Activated naive CD8-positive, alpha-beta T cell treated with anti-CD3 and anti-CD28 coated beads, Interleukin-2, amount 50 U/mL, for 24 hours (primary cell): ENCODE measurements at regions not wholly inside any gene's neighbourhood (a gene's known extent, or its start where the extent isn't known, plus 50 kb on each side); places are given as distances from the start of the nearest gene placed in this dataset.

Experiments
- ATAC-seq: fragments of 150-1000 bp; cut with Tn5 transposase; one replicate; pipeline ENCODE4 v1.10.0; 2021
- DNase-seq: peaks from one replicate; pipeline ENCODE4 v3.0.0; 2021
- H3K27ac Mint-ChIP-seq: one replicate; pipeline ENCODE4 v1.8.0; 2021; ENCODE audit warnings: mild to moderate bottlenecking, mixed read lengths
- H3K27me3 Mint-ChIP-seq: one replicate; pipeline ENCODE4 v1.8.0; 2021; ENCODE audit warnings: mixed read lengths
- H3K36me3 Mint-ChIP-seq: one replicate; pipeline ENCODE4 v1.8.0; 2021; ENCODE audit warnings: low read depth, mixed read lengths
- H3K4me1 Mint-ChIP-seq: one replicate; pipeline ENCODE4 v1.8.0; 2021; ENCODE audit warnings: mixed read lengths
- H3K4me3 Mint-ChIP-seq: one replicate; pipeline ENCODE4 v1.8.0; 2021; ENCODE audit warnings: mild to moderate bottlenecking, moderate library complexity, mixed read lengths
- H3K9me3 Mint-ChIP-seq: one replicate; pipeline ENCODE4 v1.8.0; 2021; ENCODE audit warnings: mixed read lengths

DNA sequence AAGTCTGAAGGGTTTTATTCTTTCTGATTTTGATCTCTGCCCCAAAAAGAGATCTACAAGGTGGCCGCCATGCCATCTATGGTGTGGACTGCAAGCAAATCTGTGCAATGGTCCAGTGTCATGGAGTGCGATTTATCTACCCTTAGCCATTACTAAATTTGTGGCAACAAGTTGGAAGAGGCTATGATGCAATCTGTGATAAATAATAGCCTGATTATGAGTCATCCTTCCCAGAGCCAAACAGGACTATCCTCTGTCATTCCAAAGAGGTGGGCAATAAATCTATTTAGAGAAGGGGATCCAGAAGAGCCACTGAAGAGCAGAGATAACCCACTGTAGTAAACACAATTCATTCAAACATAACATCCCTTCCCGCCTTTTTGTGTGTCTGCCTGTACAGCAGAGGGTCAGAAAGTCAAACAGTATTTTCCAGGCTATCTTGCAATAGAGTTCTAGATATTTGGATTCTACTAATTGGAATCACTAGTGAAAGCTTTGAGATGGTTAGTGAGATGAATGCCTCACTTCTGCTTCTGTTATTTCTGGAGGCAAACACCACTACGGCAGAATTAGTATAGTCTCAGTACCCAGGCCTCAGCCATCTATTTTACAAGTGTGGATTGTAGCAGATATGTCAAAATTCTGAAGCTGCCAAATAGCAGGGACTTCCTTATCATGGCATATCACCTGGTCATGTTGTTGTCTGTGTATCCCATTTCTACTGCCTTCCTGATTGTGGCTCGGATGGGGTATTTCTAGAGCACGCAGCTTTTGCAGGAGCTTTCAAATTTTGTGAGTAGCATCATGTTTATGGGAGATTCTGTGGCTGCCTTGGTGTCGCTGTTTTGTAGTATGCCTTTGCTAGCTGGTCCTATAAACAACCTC is 192.0 kb downstream of the SMIM20 start:
- Mint-ChIP-seq H3K36me3 (no peaks in the 10 kb centered on the region), H3K4me3 (no peak overlapping the region), H3K27me3 (peaks cover 21% of the 10 kb centered on the region), H3K4me1 (no peaks in the 10 kb centered on the region), H3K27ac (no peak overlapping the region), H3K9me3 (peaks cover 8% of the 10 kb centered on the region)
- ATAC-seq (no peak), DNase-seq (no peak)

DNA sequence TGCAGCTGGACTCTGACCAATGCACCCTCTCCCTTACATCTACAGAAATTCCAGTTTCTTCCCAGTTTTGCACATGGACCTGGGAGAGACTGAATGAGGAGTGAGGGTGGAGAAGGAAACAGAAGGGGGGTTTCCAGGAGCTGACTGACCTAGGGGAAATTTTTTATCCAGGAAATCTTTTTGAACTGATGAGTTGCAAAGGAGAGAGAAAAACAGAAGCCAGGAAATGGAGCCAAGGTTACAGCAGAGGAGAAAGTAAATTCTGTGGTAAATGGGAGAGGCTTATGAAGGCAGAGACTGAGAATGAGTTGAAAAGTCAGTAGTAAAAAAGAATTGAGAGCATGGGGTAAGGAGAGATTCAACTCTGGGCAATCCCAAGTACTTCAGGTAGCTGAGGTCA is 192.8 kb downstream of the SMIM20 start:
- Mint-ChIP-seq H3K4me1 (no peaks in the 10 kb centered on the region), H3K9me3 (peaks cover 15% of the 10 kb centered on the region), H3K36me3 (peaks cover under 1% of the 10 kb centered on the region), H3K27me3 (peaks cover 20% of the 10 kb centered on the region), H3K4me3 (no peak overlapping the region), H3K27ac (no peak overlapping the region)
- ATAC-seq (no peak), DNase-seq (no peak)

DNA sequence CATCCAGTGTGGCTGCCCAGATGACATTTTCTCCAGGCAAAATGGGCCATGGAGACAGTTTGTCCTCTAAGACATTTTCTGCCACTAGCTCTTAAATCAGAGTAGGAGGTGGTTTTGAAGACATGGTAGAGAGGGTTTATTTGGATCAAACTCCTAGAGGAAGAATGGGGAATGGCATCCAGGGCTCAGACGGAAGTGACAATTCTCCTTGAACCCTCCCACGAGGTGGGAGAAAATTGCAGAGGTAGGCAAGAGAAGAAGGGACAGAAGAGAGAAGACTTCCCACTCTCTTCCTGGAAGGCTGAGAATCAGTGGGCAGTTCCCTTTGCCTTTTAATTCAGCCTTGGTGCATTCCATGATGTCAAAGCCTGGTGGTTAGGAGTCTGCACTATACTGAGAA is 194.0 kb downstream of the SMIM20 start:
- no peaks in the 10 kb centered on the region for H3K4me1 Mint-ChIP-seq
- H3K4me3 Mint-ChIP-seq = no peak overlapping the region
- H3K36me3 Mint-ChIP-seq = peaks cover 6% of the 10 kb centered on the region
- H3K27me3 Mint-ChIP-seq = peaks cover 17% of the 10 kb centered on the region
- H3K9me3 Mint-ChIP-seq = peaks cover 24% of the 10 kb centered on the region
- ATAC-seq (no peak), DNase-seq (no peak)
- no peak overlapping the region for H3K27ac Mint-ChIP-seq

DNA sequence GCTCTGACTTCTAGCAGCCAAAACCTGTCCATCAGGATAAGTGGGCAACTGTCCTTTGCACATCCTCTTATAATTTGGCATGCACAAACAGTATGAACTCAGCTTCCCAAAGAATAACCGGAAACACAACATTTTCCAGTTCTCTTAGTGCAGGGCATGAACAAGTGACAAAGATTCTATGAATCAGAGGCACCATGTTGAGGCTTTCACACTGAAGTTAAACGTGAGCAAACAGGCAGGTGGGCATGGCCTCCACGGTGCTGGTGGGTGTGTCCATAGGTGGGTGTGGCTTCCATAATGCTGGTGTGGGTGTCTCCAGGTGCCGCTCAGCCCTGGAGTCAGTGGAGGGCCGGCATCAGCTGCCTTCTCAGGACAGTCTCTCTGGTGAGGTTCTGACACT is 196.5 kb downstream of the SMIM20 start:
- no peak overlapping the region for H3K27ac Mint-ChIP-seq
- ATAC-seq (no peak), DNase-seq (no peak)
- no peak overlapping the region for H3K4me3 Mint-ChIP-seq
- H3K9me3 Mint-ChIP-seq = peaks cover 33% of the 10 kb centered on the region
- H3K36me3 Mint-ChIP-seq = peaks cover 14% of the 10 kb centered on the region
- no peaks in the 10 kb centered on the region for H3K4me1 Mint-ChIP-seq
- peaks cover 18% of the 10 kb centered on the region for H3K27me3 Mint-ChIP-seq

DNA sequence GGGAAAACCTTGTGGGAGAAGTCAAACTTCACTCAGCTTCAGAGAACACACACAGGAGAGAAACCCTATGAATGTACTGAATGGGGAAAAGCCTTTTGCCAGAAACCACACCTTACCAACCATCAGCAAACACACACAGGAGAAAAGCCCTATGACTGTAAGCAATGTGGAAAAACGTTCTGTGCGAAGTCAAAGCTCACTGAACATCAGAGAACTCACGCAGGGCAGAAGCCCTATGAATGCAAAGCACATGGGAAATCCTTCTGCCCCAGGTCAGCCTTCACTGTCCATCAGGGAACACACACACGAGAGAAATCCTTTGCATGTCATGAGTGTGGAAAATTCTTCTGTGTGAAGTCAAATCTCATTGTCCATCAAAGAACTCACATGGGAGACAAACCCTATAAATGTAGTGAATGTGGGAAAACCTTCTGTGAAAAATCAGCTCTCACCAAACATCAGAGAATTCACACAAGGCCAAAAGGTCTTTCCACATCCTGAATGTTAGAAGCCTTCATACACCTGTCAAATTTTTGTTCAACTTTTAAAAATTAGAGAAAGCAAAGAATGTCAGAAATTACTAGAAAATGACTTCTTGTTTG is 199.4 kb downstream of the SMIM20 start:
- Mint-ChIP-seq H3K4me1 (no peaks in the 10 kb centered on the region), H3K36me3 (peaks cover 14% of the 10 kb centered on the region), H3K27ac (no peak overlapping the region), H3K27me3 (peaks cover 17% of the 10 kb centered on the region), H3K9me3 (peaks cover 30% of the 10 kb centered on the region), H3K4me3 (no peak overlapping the region)
- DNase-seq (no peak), ATAC-seq (no peak)

DNA sequence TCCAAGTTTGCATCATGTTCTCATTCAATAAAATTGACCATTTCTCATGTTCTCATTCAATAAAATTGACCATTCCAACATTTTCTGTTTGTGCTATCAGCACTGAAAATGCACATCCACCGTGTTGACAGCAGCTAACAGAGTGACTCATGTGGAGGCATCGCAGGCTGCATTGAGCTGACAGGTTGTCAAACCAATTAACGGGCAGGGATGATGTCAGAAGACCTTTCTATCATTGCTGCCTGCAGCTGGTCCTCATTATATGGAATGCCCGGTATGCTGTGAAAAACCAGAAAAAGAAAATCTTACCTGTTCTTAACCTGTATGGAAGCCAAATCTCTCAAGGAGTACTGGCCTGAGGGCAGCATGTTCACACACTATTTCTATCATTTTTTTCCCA is 202.0 kb downstream of the SMIM20 start:
- peaks cover 4% of the 10 kb centered on the region for H3K4me1 Mint-ChIP-seq
- H3K9me3 Mint-ChIP-seq = peaks cover 30% of the 10 kb centered on the region
- no peak overlapping the region for H3K4me3 Mint-ChIP-seq
- peaks cover 14% of the 10 kb centered on the region for H3K36me3 Mint-ChIP-seq
- DNase-seq = no peak
- H3K27me3 Mint-ChIP-seq = peaks cover 20% of the 10 kb centered on the region
- no peak overlapping the region for H3K27ac Mint-ChIP-seq
- ATAC-seq = no peak

DNA sequence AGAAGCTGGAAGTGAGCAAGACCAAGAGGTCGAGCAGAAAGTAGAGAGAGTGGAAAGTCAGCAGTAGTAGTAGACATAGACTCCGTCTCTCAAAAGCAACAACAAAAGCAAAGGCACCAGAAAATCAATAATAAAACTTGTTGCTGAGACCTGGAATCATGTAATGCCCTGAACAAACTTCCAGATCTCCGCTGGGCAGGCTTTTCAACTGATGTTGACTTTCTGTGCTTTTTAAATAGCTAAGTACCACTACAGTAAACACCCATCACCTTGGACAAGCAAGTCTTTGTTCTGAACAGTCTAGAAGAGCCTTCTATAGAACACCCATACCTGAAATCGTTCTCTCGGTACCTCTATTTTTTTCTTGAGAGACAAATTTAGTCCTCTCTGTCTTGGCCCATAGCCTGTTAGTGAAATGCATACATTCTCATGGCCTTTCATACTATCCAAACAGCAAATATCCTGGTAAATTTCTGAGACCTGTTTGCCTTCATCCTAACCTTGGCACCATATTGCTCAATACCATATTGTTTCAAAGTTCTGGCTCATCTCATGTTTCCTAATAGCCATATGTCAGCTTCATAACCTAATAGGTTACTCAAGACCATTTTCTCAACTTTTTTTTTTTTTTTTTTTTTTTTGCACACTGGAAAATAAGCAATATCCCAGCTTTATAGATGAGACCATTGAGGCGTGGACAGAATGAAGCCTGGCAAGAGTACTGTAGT is 200.6 kb upstream of the RBPJ start:
- Mint-ChIP-seq H3K9me3 (peaks cover 3% of the 10 kb centered on the region), H3K4me3 (no peak overlapping the region)

DNA sequence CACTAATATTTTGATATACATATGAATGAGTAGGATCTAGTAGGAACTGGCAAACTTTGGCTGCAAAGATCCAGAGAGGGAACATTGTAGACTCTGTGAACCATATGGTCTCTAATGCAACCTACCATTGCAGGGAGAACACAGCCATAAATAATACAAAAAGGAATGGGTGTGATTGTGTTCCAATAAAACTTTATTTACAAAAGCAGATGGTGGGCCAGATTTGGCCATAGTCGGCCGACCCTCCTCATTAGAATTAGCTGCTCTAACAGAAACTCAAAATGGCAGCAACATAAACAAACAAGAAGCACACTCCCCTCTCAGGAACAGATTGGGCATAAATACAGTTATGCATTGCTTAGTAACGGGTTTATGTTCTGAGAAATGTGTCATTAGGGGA is 198.1 kb upstream of the RBPJ start:
- H3K27ac Mint-ChIP-seq = no peak overlapping the region
- H3K9me3 Mint-ChIP-seq = peaks cover 13% of the 10 kb centered on the region
- ATAC-seq (no peak), DNase-seq (no peak)
- H3K27me3 Mint-ChIP-seq = peaks cover 26% of the 10 kb centered on the region
- H3K4me3 Mint-ChIP-seq = no peak overlapping the region
- H3K4me1 Mint-ChIP-seq = peaks cover 22% of the 10 kb centered on the region
- no peaks in the 10 kb centered on the region for H3K36me3 Mint-ChIP-seq

More for the DNA sequence above, 200.6 kb upstream of the RBPJ start:
- H3K27ac Mint-ChIP-seq = no peak overlapping the region
- DNase-seq (no peak), ATAC-seq (no peak)
- peaks cover 4% of the 10 kb centered on the region for H3K4me1 Mint-ChIP-seq
- H3K27me3 Mint-ChIP-seq = peaks cover 30% of the 10 kb centered on the region
- no peaks in the 10 kb centered on the region for H3K36me3 Mint-ChIP-seq

DNA sequence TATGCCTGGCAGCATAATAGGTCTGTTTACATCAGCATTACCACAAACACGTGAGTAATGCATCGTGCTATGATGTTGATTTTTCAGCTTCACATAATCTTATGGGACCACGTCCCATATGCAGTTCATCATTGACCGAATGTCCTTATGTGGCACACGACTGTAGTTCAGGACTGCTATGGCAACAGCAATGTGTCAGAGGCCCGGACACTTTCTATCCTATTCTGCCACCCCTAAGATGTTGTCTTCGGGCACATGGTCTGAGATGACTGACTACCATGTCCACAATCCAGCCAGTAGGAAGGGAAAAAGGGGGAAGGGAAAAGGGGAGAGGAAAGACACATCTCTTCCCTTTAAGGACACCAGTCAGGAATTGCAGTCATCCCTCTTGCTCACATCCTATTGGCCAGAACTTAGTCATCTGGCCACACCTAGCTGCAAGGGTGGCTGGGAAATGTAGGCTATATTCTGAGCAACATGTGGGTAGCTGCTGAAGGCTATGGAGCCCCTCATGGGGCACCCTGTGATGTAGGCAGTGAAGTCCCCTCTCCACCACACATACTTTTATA is 196.0 kb upstream of the RBPJ start:
- H3K4me1 Mint-ChIP-seq = peaks cover 24% of the 10 kb centered on the region
- DNase-seq = no peak
- H3K9me3 Mint-ChIP-seq = peaks cover 19% of the 10 kb centered on the region

DNA sequence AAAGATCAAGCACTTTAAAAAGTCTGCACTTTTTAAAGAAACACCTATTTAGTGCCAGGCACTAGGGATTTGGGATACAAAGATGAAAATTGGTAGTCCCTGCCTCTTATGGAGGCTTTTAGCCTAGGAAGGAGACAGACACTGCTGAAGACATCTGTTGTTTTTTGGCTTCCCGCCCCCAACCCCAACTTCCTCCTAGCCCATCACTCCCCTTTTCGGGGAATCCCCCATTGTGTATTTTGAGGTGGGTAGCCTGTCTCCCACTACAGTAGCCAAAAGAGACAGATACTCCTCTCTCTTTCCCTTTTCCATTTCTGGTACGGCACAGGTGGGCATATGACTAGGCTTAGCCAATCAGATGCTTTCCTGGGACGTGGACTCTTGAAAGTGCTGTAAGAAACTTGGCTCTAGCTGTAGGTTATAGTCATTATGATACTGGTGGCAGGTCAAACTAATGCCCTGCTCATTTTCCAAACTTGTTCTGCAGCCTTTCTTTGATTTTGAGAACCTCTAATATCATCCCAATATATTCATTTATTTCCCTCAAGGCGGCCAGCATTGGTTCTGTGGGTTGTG is 194.6 kb upstream of the RBPJ start:
- peaks cover 19% of the 10 kb centered on the region for H3K9me3 Mint-ChIP-seq
- H3K36me3 Mint-ChIP-seq = peaks cover 2% of the 10 kb centered on the region
- H3K4me1 Mint-ChIP-seq = peaks cover 38% of the 10 kb centered on the region
- H3K27me3 Mint-ChIP-seq = peaks cover 12% of the 10 kb centered on the region
- ATAC-seq = peak; percentile 21
- H3K27ac Mint-ChIP-seq = peak overlapping the region; percentile 19
- no peak overlapping the region for H3K4me3 Mint-ChIP-seq
- no peak for DNase-seq

More for the DNA sequence above, 196.0 kb upstream of the RBPJ start:
- no peak for ATAC-seq
- Mint-ChIP-seq H3K36me3 (peaks cover 2% of the 10 kb centered on the region), H3K27me3 (peaks cover 19% of the 10 kb centered on the region), H3K4me3 (no peak overlapping the region), H3K27ac (no peak overlapping the region)

DNA sequence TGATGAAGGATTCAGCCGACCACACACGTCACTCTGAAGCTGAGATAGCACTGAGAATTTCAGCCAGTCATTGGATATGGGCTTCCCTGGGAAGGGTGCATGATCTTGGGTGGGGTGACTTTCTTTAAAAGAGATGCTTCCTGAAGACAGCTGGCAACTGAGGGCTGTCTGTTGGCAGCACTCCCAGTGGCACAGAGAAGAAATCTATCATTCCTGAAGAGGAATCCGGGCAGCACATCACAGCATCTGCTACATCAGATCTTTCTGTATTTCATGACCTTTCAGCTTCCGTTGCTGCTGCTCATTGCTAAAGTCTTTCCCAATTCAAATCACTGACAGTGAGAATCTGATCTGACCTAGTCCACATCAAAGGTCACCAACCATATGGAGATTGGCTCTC is 193.8 kb upstream of the RBPJ start:
- Mint-ChIP-seq H3K27me3 (peaks cover 9% of the 10 kb centered on the region), H3K4me3 (no peak overlapping the region), H3K36me3 (peaks cover 2% of the 10 kb centered on the region), H3K27ac (no peak overlapping the region), H3K4me1 (peaks cover 45% of the 10 kb centered on the region), H3K9me3 (peaks cover 19% of the 10 kb centered on the region)
- no peak for ATAC-seq
- DNase-seq = no peak

DNA sequence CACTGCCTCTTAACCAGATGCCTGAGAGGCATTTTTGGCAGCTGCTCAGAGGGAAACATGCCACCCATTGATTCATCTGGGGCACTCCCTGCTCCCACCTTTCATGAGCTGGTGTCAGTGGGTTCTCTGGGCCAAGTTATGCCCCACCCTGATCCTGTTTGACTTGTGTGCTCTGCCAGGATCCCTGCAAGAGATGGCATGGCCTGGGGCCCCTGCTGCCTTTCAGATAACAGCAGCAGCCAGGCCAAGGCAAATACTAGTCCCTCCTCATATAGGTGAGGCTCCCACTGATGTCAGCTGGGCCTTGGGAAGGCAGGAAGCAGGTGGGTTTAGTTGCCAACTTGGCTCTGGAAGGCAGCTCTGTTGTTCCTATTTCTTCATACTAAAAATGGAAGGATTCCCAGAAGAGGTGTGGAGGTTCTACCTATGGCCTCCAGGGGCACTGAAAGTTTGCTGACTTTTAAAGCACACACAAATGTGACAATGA is 192.9 kb upstream of the RBPJ start:
- H3K4me3 Mint-ChIP-seq = no peak overlapping the region
- H3K9me3 Mint-ChIP-seq = peaks cover 19% of the 10 kb centered on the region
- DNase-seq (no peak), ATAC-seq (no peak)
- H3K27me3 Mint-ChIP-seq = peaks cover 5% of the 10 kb centered on the region
- peaks cover 2% of the 10 kb centered on the region for H3K36me3 Mint-ChIP-seq
- H3K4me1 Mint-ChIP-seq = peaks cover 54% of the 10 kb centered on the region
- H3K27ac Mint-ChIP-seq = no peak overlapping the region

DNA sequence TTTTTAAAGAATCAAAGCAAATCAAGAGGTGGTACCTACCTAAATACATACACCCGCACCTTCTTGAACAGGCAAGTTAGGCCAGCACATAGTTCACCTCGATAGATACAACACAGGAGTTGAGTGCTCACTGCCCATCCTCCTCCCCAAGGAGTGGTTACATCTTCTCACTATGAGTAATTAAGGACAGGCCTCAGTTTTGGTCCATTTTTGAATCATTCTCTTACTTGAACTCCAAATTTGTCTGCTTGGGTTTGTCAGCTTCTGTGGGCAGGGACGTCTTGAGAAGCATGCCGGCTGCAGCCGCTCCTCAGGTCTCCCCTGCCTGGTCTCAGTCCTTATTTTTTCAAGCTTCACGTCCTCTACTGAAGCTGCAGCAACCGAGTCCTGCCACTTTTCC is 190.6 kb upstream of the RBPJ start:
- no peak overlapping the region for H3K4me3 Mint-ChIP-seq
- peaks cover 3% of the 10 kb centered on the region for H3K27me3 Mint-ChIP-seq
- peaks cover 67% of the 10 kb centered on the region for H3K4me1 Mint-ChIP-seq
- peak; percentile 63 for ATAC-seq
- H3K27ac Mint-ChIP-seq = peak overlapping the region; percentile 37
- DNase-seq = peak; percentile 14
- peaks cover 5% of the 10 kb centered on the region for H3K36me3 Mint-ChIP-seq
- H3K9me3 Mint-ChIP-seq = peaks cover 22% of the 10 kb centered on the region

DNA sequence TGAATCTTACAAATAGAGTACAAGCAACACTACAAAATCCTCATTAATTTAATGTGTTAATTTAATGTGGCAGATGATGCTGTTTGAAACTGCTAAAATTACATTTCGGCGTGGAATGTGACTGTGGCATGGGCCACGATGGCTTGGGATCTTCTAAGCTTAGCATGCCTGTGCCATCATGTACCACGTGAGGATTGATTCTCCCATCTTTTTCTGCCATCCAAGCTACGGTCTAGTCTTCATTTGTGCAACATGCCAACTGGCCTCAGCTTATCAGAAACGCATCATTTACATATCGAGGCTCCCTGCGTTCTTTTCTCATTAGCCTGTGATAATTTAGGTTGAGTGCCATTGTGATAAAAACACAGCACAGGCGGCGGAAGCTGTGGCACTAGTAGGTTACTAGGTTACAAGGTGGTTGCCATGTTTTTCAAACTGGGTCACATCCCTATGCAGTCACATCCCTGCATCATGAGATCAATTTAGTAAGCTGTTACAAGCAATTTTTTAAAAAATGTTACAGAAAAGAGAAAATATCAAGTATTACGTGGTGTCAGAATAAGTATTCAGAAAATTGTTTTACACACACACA is 189.9 kb upstream of the RBPJ start:
- ATAC-seq (no peak), DNase-seq (no peak)
- no peak overlapping the region for H3K4me3 Mint-ChIP-seq
- H3K27me3 Mint-ChIP-seq = peaks cover 3% of the 10 kb centered on the region
- peaks cover 23% of the 10 kb centered on the region for H3K9me3 Mint-ChIP-seq
- H3K27ac Mint-ChIP-seq = peak overlapping the region; percentile 59
- H3K36me3 Mint-ChIP-seq = peaks cover 5% of the 10 kb centered on the region
- peaks cover 64% of the 10 kb centered on the region for H3K4me1 Mint-ChIP-seq
